GM23338 (cell line): ENCODE measurements at regions not wholly inside any gene's neighbourhood (a gene's known extent, or its start where the extent isn't known, plus 50 kb on each side); places are given as distances from the start of the nearest gene placed in this dataset.

ENCODE experiments used
- ATAC-seq: fragments of 200-7000 bp; cut with Tn5 transposase; 3 replicates; pipeline ENCODE4 v1.9.1; 2020
- DNase-seq: peaks from one replicate; pipeline ENCODE4 v3.0.0-alpha.2; 2015; ENCODE audit warnings: low spot score
- H2AFZ ChIP-seq: fragments of 200-600 bp; sonication (generic); 2 replicates; pipeline ENCODE4 v1.8.0; 2016; ENCODE audit warnings: antibody characterized with exemption, mild to moderate bottlenecking, moderate library complexity
- H3F3A ChIP-seq: fragments of 200-600 bp; sonication (generic); replicated peaks from 2 replicates; pipeline ENCODE4 v1.8.0; 2017; ENCODE audit warnings: antibody characterized with exemption, mixed run types, low read depth
- H3K27ac ChIP-seq: fragments of 200-600 bp; sonication (generic); 2 replicates; pipeline ENCODE4 v1.6.1; 2016; ENCODE audit warnings: low read depth
- H3K27me3 ChIP-seq: fragments of 200-600 bp; sonication (generic); 2 replicates; pipeline ENCODE4 v1.8.0; 2016; ENCODE audit warnings: mild to moderate bottlenecking, mixed run types, moderate library complexity; ENCODE audit not compliant: insufficient read depth
- H3K36me3 ChIP-seq: fragments of 200-600 bp; sonication (generic); 2 replicates; pipeline ENCODE4 v1.8.0; 2016; ENCODE audit warnings: mild to moderate bottlenecking; ENCODE audit not compliant: insufficient read depth
- H3K4me1 ChIP-seq: fragments of 200-600 bp; sonication (generic); 2 replicates; pipeline ENCODE4 v1.8.0; 2016; ENCODE audit warnings: mild to moderate bottlenecking, moderate library complexity; ENCODE audit not compliant: insufficient read depth
- H3K4me2 ChIP-seq: fragments of 200-600 bp; sonication (generic); 2 replicates; pipeline ENCODE4 v1.7.1; 2017; ENCODE audit warnings: mixed run types
- H3K4me3 ChIP-seq: fragments of 200-600 bp; sonication (generic); 2 replicates; pipeline ENCODE4 v1.6.1; 2016; ENCODE audit warnings: mixed run types
- H3K79me2 ChIP-seq: fragments of 200-600 bp; sonication (generic); replicated peaks from 2 replicates; pipeline ENCODE4 v1.8.0; 2017; ENCODE audit warnings: mild to moderate bottlenecking; ENCODE audit not compliant: insufficient read depth
- H3K9me2 ChIP-seq: fragments of 200-600 bp; sonication (generic); 2 replicates; pipeline ENCODE4 v1.8.0; 2017; ENCODE audit not compliant: insufficient read depth
- H4K20me1 ChIP-seq: fragments of 200-600 bp; sonication (generic); replicated peaks from 2 replicates; pipeline ENCODE4 v1.8.0; 2017; ENCODE audit warnings: mild to moderate bottlenecking; ENCODE audit not compliant: insufficient read depth
- H3K27ac Mint-ChIP-seq: 2 replicates; pipeline ENCODE4 v1.8.0; 2020; ENCODE audit warnings: inconsistent platforms, mild to moderate bottlenecking, moderate library complexity, mixed read lengths
- H3K27me3 Mint-ChIP-seq: 3 replicates; pipeline ENCODE4 v1.8.0; 2022; ENCODE audit warnings: low read depth, mild to moderate bottlenecking, moderate library complexity, mixed read lengths, inconsistent platforms; ENCODE audit not compliant: insufficient read depth, poor library complexity
- H3K36me3 Mint-ChIP-seq: 3 replicates; pipeline ENCODE4 v1.8.0; 2021; ENCODE audit warnings: low read depth, mild to moderate bottlenecking, inconsistent platforms, moderate library complexity, mixed read lengths
- H3K4me1 Mint-ChIP-seq: 3 replicates; pipeline ENCODE4 v1.8.0; 2020; ENCODE audit warnings: mild to moderate bottlenecking, inconsistent platforms, mixed read lengths
- H3K4me3 Mint-ChIP-seq: 3 replicates; pipeline ENCODE4 v1.8.0; 2021; ENCODE audit warnings: moderate library complexity, mild to moderate bottlenecking, inconsistent platforms, mixed read lengths
- H3K9me3 Mint-ChIP-seq: 3 replicates; pipeline ENCODE4 v1.8.0; 2020; ENCODE audit warnings: moderate library complexity, mild to moderate bottlenecking, inconsistent platforms, mixed read lengths
- REST ChIP-seq: IDR thresholded peaks from one replicate; pipeline ENCODE4 v1.6.1; 2018; ENCODE audit warnings: antibody characterized with exemption; ENCODE audit not compliant: unreplicated experiment
- ZNF114 ChIP-seq: fragments of 250-450 bp; sonication (Bioruptor Pico); IDR thresholded peaks from 2 replicates; pipeline ENCODE4 v1.5.0; 2020; ENCODE audit warnings: mild to moderate bottlenecking, moderate library complexity
- ZNF462 ChIP-seq: fragments of 250-450 bp; sonication (Bioruptor Pico); IDR thresholded peaks from 2 replicates; pipeline ENCODE4 v1.5.0; 2020; ENCODE audit warnings: mild to moderate bottlenecking, moderate library complexity
- TF ChIP-seq, protein P1 (sequence below), 2 experiments: fragments of 200-600 bp in 1 of 2; sonication (generic) in 1 of 2; conservative IDR thresholded peaks; 2 replicates each; pipeline versions ENCODE4 v1.5.1 to v1.6.1; 2016 to 2017; ENCODE audit warnings: antibody characterized with exemption in 2 of 2, low read depth in 2 of 2, mild to moderate bottlenecking in 2 of 2, moderate library complexity in 1 of 2

GRCh38 chr21:45347048-45347711, 57.8 kb upstream of the COL18A1 start:
- Mint-ChIP-seq H3K4me3 (no peak overlapping the region), H3K27me3 (peaks cover 6% of the 10 kb centered on the region), H3K36me3 (no peaks in the 10 kb centered on the region), H3K4me1 (peaks cover 6% of the 10 kb centered on the region; the same call in 2 of the 3 replicates), H3K9me3 (no peaks in the 10 kb centered on the region), H3K27ac (no peak overlapping the region)
- Histone ChIP-seq H3K79me2 (no peaks in the 10 kb centered on the region), H3K27ac (no peak overlapping the region), H4K20me1 (no peaks in the 10 kb centered on the region), H3K4me3 (no peak overlapping the region), H3K9me2 (no peaks in the 10 kb centered on the region), H3K27me3 (no peaks in the 10 kb centered on the region), H3K36me3 (no peaks in the 10 kb centered on the region), H3K4me1 (no peaks in the 10 kb centered on the region), H3K4me2 (no peak overlapping the region), H2AFZ (no peak overlapping the region; the same call in 1 of the 2 replicates), H3F3A (peaks cover 8% of the 10 kb centered on the region; the same call in 1 of the 2 replicates)
- TF ChIP-seq, protein P1, sequence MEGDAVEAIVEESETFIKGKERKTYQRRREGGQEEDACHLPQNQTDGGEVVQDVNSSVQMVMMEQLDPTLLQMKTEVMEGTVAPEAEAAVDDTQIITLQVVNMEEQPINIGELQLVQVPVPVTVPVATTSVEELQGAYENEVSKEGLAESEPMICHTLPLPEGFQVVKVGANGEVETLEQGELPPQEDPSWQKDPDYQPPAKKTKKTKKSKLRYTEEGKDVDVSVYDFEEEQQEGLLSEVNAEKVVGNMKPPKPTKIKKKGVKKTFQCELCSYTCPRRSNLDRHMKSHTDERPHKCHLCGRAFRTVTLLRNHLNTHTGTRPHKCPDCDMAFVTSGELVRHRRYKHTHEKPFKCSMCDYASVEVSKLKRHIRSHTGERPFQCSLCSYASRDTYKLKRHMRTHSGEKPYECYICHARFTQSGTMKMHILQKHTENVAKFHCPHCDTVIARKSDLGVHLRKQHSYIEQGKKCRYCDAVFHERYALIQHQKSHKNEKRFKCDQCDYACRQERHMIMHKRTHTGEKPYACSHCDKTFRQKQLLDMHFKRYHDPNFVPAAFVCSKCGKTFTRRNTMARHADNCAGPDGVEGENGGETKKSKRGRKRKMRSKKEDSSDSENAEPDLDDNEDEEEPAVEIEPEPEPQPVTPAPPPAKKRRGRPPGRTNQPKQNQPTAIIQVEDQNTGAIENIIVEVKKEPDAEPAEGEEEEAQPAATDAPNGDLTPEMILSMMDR (conservative IDR thresholded peaks at IDR 0.05; ENCODE audit: low read depth in 2 of 2), result peak in 1 of 2 experiments; percentile 27; a peak in 1 of 4 replicates
- no peak for TF ChIP-seq REST
- DNase-seq, result peak; percentile 76
- ATAC-seq, result peak; percentile 78

GRCh38 chr21:45347712-45348499, 57.1 kb upstream of the COL18A1 start:
- DNase-seq (no peak), ATAC-seq (peak; percentile 30)
- Histone ChIP-seq H4K20me1 (no peaks in the 10 kb centered on the region), H2AFZ (no peak overlapping the region; the same call in 1 of the 2 replicates), H3K27ac (no peak overlapping the region), H3F3A (peaks cover 8% of the 10 kb centered on the region; the same call in 1 of the 2 replicates), H3K36me3 (no peaks in the 10 kb centered on the region), H3K4me3 (no peak overlapping the region), H3K9me2 (no peaks in the 10 kb centered on the region), H3K4me2 (no peak overlapping the region), H3K4me1 (no peaks in the 10 kb centered on the region), H3K27me3 (no peaks in the 10 kb centered on the region), H3K79me2 (no peaks in the 10 kb centered on the region)
- no peaks in the 10 kb centered on the region for H3K36me3 Mint-ChIP-seq
- no peak overlapping the region for H3K4me3 Mint-ChIP-seq
- H3K9me3 Mint-ChIP-seq, result no peaks in the 10 kb centered on the region
- peaks cover 6% of the 10 kb centered on the region; the same call in 2 of the 3 replicates for H3K4me1 Mint-ChIP-seq
- H3K27me3 Mint-ChIP-seq, result peaks cover 6% of the 10 kb centered on the region
- no peak overlapping the region for H3K27ac Mint-ChIP-seq
- TF ChIP-seq ZNF114 (CRISPR knock-in tag) (no peak), ZNF462 (no peak)
